GM21576 (cell line): ENCODE measurements at regions not wholly inside any gene's neighbourhood (a gene's known extent, or its start where the extent isn't known, plus 50 kb on each side); places are given as distances from the start of the nearest gene placed in this dataset.

Source experiments
- ATAC-seq: cut with Tn5 transposase; IDR thresholded peaks from one replicate; pipeline ENCODE4 v1.9.1; 2021; ENCODE audit warnings: mild to moderate bottlenecking, moderate library complexity; ENCODE audit not compliant: unreplicated experiment

- no peak for ATAC-seq
Measured at GRCh38 chr12:115207216-115207915, 523.4 kb upstream of the TBX3 start.

GRCh38 chr12:115206801-115207200 lies 522.8 kb upstream of the TBX3 start:
- ATAC-seq: no peak

- ATAC-seq: no peak
Measured at GRCh38 chr12:115205755-115206308, 521.9 kb upstream of the TBX3 start.

- ATAC-seq: no peak
Measured at GRCh38 chr12:115204957-115205754, 521.2 kb upstream of the TBX3 start.

GRCh38 chr12:115203701-115204100 lies 519.7 kb upstream of the TBX3 start:
- ATAC-seq: no peak

GRCh38 chr12:115201966-115202365 lies 518.0 kb upstream of the TBX3 start:
- no peak for ATAC-seq

- no peak for ATAC-seq
Measured at GRCh38 chr12:115199831-115200230, 515.9 kb upstream of the TBX3 start.

GRCh38 chr12:115194857-115195256 lies 510.9 kb upstream of the TBX3 start:
- ATAC-seq: no peak

- ATAC-seq: no peak
Measured at GRCh38 chr12:115194448-115194847, 510.5 kb upstream of the TBX3 start.

- no peak for ATAC-seq
Measured at GRCh38 chr12:115191342-115191741, 507.4 kb upstream of the TBX3 start.

GRCh38 chr12:115190010-115190770 lies 506.2 kb upstream of the TBX3 start:
- no peak for ATAC-seq

- no peak for ATAC-seq
Measured at GRCh38 chr12:115185506-115185905, 501.5 kb upstream of the TBX3 start.

GRCh38 chr12:115183752-115184151 lies 499.8 kb upstream of the TBX3 start:
- ATAC-seq: no peak

GRCh38 chr12:115177899-115178298 lies 493.9 kb upstream of the TBX3 start:
- no peak for ATAC-seq

GRCh38 chr12:115176741-115177400 lies 492.9 kb upstream of the TBX3 start:
- no peak for ATAC-seq

GRCh38 chr12:115174920-115175319 lies 490.9 kb upstream of the TBX3 start:
- ATAC-seq: no peak

GRCh38 chr12:115172521-115172920 lies 488.5 kb upstream of the TBX3 start:
- no peak for ATAC-seq

GRCh38 chr12:115169981-115170380 lies 486.0 kb upstream of the TBX3 start:
- ATAC-seq: no peak

- no peak for ATAC-seq
Measured at GRCh38 chr12:115166698-115167315, 482.8 kb upstream of the TBX3 start.

GRCh38 chr12:115163710-115164109 lies 479.7 kb upstream of the TBX3 start:
- no peak for ATAC-seq
